Omental fat pad (tissue), 3 donors: ENCODE measurements at regions not wholly inside any gene's neighbourhood (a gene's known extent, or its start where the extent isn't known, plus 50 kb on each side); places are given as distances from the start of the nearest gene placed in this dataset.
"Not testable (repeated sequence)": the region's sequence is repeated elsewhere in the genome, so short reads cannot be mapped to it uniquely, and the experiment has no call there.

Source experiments
- ATAC-seq: fragments of 150-250 bp; one replicate; pipeline ENCODE4 v1.9.1; 2016; ENCODE audit warnings: mild to moderate bottlenecking, moderate library complexity; ENCODE audit not compliant: low FRiP score
- DNase-seq: peaks from one replicate; pipeline ENCODE4 v3.0.0-alpha.2; 2019; ENCODE audit warnings: low spot score
- CTCF ChIP-seq, 3 donors: fragments of 450-650 bp; IDR thresholded peaks; one replicate each; pipeline ENCODE4 v1.5.1; 2016 to 2017; ENCODE audit warnings: antibody characterized with exemption in 3 of 3, mild to moderate bottlenecking in 3 of 3, moderate library complexity in 2 of 3

GRCh38 chr6:135617222-135617621 lies 119.7 kb upstream of the AHI1 start:
- no peak for TF ChIP-seq CTCF (IDR thresholded peaks at IDR 0.05)
- ATAC-seq, result no peak
- DNase-seq, result no peak

GRCh38 chr6:135622081-135622480 lies 124.5 kb upstream of the AHI1 start:
- no peak for DNase-seq
- ATAC-seq, result no peak
- TF ChIP-seq CTCF (IDR thresholded peaks at IDR 0.05), result no peak

GRCh38 chr6:135623979-135624378 lies 126.4 kb upstream of the AHI1 start:
- ATAC-seq (no peak), DNase-seq (no peak)
- no peak for TF ChIP-seq CTCF (IDR thresholded peaks at IDR 0.05)

- TF ChIP-seq CTCF (IDR thresholded peaks at IDR 0.05), result no peak
- ATAC-seq (no peak), DNase-seq (no peak)
Measured at GRCh38 chr6:135624402-135625295, 127.1 kb upstream of the AHI1 start.

- DNase-seq, ATAC-seq: not testable (repeated sequence)
Measured at GRCh38 chr6:135626001-135626400, 128.5 kb upstream of the AHI1 start.

- no peak for TF ChIP-seq CTCF (IDR thresholded peaks at IDR 0.05)
- ATAC-seq (no peak), DNase-seq (no peak)
Measured at GRCh38 chr6:135627092-135627715, 129.7 kb upstream of the AHI1 start.

GRCh38 chr6:135630789-135631376 lies 133.3 kb upstream of the AHI1 start:
- DNase-seq (no peak), ATAC-seq (no peak)
- TF ChIP-seq CTCF (IDR thresholded peaks at IDR 0.05), result no peak
